HG03575 (cell line): ENCODE measurements at regions not wholly inside any gene's neighbourhood (a gene's known extent, or its start where the extent isn't known, plus 50 kb on each side); places are given as distances from the start of the nearest gene placed in this dataset.

Experiments used
- ATAC-seq: cut with Tn5 transposase; IDR thresholded peaks from one replicate; pipeline ENCODE4 v1.9.1; 2021; ENCODE audit not compliant: unreplicated experiment, insufficient number of reproducible peaks, low FRiP score; ENCODE audit errors: extremely low read depth

DNA sequence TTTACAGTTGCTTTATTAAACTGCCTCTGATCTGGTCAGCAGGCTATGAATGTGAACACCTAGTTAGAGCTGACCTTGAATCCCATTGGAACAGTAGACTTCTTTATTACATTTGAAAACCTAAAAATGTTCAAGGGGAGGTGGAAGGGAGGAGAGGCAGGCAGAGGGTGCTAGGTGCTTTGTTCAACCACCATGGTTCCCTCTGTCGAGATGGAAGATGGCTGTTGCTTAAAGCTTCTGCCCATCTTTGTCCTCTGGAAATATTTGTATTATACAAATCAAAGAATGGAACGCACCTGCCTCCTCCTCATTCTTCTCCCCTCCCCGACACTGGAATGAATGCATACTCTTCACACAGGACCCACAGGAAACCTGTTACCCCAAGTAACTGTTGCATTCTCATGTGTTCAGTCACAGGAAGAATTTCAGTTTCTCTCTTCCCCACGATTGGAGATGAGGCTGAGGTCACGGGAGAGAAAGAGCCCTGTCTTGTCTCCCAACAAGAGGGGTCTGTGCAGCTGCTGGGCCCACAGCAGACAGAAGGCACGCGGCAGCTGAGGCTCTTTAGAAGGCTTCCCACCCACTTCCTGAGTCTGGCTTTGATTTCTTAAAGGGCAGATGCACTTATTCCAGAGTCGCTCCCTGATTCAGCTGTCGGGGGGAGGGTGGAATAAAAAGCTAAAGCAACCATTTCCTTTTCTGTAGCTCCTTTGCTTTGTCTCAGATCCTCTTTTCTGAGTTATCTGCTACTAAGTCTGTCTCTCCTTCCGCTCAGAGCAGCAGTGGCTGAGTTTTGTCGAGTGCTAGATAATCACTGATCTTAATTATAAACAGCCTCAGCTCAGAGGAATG lies 217.9 kb upstream of the BTG1 start:
- ATAC-seq = peak; percentile 58

DNA sequence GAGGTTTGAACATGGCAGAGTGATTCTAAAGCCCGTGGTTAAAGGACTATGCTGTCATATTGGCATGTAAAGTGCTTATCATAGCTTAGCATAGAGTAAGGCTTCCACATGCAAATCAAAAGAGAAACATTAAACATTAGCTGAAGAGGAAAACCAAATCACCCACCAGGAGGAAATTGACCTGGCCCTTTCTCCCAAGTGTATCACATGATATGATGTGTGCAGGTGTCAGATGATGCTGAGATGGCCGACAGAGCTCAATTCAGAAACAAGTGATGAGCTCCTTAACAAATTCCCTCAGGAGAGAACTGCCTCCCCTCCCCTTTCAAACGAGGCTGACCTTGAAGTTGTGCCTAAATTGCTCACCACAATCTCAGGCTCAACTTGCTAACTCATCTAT lies 217.1 kb upstream of the BTG1 start:
- peak; percentile 31 for ATAC-seq

DNA sequence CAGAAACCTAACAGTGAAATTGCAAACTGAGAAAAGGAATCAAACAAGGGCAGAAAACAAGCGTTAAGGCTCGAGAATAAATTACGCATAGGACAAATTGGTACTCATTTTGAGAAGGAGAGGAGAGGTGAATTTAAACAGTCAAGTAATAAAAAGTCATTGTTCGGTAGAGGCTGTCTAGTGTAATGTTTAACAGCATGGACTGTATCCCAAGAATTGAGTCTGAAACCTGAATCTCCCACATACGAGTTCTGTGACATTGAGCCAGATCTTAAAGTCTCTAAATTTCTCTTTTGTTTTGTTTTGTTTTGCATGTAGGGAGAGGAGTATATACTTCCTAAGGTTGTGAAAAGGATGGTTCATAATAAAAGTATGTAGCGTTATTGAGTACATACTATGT lies 216.5 kb upstream of the BTG1 start:
- ATAC-seq = no peak

DNA sequence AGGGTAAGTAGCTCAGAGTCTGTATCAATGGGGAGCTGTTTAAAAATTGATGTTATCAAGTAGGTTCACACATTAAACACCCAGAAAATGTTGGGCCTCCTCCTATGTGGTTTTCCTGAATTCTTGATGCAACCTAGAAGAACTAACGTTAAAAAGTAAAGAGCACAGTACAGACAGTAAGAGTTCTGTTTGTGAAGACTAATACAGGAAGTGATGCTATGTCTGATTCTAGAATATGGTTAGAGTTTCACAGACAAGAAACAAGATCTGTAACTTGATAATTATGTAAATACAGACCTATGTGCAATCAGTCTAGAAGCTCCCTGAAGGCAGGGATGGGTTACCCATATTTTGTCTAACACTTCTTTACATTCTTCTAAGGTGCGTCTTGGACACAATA lies 214.9 kb upstream of the BTG1 start:
- ATAC-seq = no peak

DNA sequence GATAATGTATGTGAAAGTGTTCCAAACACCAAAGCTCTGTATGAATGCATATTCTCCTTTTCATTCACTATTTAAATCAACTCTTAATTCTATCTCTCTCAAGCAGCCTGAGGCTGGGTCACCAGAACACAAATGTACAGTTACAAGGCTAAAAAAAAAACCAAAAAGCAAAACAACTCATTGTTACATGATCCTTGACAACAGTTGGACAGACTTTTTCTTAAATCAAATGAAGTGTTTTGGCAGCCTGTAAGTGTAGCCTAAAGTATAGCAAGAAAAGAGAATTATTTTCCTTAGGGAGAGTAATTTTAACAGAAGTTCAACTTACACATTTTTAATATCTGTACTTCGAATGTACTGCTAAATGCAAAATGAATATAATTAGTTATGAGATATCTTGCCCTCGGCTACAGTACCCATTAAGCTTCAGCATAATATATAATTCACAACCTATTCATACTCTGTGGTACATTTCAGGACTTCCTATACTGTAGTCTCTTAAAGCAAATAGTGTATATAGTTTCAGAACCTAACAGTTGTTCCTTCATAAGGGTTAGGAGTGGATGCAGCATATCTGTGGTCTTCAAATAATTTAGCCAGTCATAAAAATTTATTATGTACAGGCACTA lies 214.0 kb upstream of the BTG1 start:
- ATAC-seq = no peak

DNA sequence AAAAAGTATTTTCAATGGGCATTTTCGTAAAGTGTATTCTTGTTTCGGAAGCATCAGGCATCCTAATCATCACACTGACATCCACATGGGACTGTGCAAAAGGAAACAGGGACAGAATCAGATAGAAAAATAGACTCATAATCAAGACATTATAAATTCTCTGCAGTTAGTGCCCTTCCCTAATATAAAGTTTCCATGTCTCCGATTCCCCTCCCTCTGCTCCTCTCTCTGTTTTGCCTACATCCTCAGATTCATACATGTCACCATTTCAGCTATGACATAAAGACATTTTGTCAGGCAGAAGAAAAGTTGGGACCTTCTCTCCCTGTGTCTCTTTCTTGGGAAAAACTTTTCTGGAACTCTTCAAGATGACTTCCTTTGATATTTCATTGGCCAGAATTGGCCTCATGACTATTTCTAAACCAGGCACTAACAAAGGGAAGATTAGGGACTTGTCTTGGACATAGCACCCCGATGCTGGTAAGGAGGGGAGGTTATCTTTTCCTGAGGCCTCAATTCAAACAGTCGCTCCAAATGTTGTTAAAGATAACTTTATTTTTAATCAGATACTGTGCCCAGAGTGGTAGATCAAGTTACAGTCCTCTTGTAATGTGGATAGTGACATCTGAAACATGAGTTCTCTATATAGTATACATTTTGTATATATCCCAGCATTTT lies 212.1 kb upstream of the BTG1 start:
- no peak for ATAC-seq

DNA sequence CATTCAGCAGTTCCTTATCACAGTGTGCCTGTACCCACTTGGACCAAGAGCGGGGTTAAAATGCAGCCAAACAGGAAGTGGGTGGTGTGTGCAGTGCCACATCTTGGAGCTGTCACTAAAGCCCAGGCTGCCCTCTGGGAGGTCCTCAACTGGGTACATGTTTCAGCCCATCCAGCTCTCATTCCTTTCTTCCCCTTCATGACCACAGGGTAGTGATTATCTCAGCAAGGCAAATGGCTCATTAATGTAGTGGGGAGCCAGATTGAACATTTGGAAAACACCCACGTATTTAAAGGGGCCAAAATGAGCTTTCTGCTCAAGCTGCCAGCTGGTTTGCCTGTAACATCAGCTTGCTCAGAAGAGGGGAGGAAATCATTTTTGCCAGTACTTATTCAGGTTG lies 210.8 kb upstream of the BTG1 start:
- ATAC-seq = no peak

DNA sequence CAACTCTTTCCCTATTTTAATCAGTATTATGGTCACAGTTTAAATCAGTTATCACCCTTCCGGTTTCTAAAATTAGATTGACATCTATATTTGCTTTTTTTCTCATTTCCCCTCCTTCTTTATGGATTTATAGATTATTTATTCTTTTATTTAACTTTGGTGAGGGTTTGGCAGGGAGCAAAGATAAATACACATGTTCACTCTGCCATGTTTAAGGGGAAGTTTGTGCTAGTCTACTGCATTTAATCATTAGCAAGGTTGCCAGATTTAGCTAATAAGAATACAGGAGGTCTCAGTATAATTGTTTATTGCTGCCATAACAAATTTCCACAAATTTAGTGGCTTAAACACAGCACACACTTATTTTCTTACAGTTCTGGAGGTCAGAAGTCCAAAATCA lies 204.0 kb upstream of the BTG1 start:
- no peak for ATAC-seq

DNA sequence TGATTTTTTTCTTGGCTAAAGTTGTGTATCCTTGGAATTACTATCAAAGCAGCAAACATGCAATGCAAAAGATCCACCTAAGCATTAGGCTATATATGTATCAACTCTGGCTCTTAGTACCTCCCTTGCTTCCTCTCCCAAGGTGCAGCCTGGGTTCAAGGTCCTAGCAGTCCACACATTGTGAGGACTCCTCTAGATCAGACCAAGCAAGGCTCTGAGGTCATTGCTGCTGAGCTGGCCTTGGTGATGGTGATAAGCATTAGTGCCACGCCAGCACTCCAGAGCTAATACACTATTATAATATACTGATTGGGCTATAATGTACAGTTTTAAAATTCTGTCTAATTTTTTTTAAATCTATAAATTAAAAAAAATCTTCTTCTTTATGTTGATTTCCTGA lies 196.9 kb upstream of the BTG1 start:
- no peak for ATAC-seq

DNA sequence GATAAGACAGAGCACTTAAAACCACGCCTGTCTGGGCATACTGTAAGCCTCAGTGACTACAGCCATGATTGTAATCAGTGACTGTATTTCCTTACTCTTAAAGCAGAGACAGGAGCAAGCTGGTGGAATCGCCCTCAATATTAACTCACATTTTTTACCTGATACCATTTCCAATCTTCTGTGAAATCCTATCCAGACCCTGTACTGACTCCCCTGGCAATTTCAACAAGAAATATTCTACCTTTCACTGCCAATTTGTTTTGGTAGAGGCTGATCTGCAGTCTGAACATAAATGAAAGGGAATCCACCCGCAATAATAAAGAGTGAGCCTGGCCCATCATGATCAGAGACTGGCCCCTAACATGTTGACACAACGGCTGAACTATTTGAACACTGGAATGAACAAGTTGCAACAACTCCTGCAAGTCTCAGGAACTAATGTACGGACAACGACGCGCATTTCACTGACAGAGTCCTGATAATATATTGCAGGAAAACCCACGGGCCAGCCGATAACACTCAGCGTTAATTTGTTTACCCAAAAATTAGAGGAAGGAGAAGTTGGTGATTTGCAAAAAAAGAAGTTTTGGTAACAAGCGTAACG lies 195.5 kb upstream of the BTG1 start:
- ATAC-seq = no peak

DNA sequence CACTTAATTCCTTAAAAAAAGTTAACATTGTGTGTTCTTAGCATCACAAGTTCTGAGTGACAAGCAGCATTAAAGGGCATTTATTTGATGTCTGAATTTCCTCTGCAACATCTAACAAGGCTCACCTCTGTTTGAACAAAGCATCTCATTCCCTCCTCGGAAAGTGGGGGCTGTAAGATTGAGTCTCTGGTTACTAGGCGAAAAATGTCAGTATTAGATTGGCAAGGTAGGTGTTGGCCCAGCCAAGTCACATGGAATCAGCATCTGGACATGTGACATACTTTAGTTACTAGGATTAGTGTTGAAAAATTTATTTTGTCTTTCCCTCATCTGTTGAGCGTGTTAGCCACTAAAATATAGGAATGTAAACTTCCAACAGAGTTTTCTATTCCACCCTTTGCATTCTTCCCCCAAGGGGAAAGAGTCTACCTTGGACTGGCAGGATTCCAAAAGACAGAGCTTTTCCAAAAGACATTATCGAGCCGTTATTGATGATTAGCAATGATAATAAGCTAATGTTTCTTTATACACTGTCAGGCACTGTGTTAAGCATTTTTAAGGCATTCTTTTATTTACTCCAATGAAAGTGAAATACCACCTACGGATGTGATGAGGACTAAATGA lies 194.9 kb upstream of the BTG1 start:
- no peak for ATAC-seq

DNA sequence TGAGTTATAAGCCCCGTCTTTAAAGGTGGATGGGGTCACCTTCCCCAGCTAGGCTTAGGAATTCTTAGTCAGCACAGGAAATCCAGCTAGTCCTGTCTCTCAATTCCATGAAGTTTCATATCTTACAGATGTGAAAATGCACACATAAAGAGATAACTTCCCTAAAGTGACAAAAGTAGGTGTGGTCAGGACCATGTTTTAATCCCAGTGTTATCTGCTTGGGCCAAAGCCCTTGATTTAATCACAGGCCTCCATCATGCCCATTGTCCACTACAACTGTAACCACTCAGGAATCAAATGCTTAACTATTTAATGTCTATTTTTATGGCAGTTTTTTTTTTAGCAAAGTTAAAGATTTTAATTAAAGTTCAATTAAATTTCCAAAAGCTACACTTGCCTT lies 194.4 kb upstream of the BTG1 start:
- no peak for ATAC-seq

DNA sequence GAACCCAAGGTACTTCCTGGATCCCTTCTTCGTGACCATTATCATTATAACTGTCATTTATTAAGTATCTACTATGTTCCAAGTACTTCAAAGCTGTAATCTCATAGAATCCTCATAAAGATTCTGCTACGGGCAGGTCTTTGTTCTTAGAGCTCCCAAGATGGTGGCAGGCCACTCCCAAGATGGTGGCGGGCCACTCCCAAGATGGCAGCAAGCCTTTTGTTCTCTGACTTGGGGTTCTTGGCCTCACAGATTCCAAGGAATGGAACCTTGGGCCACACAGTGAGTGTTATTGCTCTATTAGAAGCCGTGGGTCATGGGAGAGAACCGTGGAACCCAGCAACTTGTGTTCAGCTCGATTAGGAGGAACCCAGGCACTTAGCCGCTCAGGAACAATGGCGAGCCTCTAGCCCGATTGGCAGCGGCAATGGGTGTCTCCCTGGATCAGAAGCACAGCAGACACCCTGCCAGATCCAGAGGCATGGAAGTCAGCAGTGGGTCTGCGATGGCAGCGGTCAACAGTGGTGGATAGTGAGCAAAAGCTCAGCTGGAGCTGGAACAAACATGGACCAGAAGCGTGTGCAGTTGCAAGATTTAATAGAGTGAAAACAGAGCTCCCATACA lies 193.7 kb upstream of the BTG1 start:
- no peak for ATAC-seq

DNA sequence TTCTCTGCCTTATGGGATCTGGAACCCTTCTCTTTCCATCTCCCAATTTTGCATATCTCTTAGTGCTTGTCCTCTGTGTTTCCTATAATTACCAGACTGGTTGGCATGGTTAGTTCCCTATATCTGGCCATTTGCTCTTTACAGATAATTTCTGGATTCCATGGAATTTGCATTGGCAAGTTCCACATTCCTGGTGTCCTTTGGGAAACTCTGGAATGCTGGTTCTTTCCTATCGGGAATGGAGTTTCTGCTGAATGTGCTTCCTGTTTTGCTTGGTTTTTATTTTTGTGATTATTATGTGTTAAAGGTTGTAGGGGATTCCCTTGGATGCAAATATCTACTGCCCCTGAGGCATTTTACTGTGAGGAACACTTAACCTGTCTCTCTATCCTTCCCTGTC lies 193.0 kb upstream of the BTG1 start:
- no peak for ATAC-seq

DNA sequence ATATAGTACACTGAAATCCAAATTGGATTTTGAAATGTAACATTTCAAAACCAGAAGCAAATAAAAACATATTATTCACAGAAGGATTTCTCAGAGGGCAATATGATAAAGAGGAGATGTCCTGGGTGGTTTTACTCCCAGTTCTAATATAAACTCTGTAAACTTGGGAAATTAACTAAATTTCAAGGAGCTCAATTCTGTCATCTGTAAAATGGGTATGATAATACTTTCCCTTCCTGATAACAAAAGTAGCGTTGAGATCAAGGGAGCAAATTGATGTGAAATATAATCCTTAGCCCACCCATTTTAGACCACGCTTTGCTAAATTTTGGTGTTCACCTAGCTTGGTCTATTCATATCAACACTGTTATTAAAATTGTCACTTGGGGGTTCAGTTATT lies 192.5 kb upstream of the BTG1 start:
- no peak for ATAC-seq

DNA sequence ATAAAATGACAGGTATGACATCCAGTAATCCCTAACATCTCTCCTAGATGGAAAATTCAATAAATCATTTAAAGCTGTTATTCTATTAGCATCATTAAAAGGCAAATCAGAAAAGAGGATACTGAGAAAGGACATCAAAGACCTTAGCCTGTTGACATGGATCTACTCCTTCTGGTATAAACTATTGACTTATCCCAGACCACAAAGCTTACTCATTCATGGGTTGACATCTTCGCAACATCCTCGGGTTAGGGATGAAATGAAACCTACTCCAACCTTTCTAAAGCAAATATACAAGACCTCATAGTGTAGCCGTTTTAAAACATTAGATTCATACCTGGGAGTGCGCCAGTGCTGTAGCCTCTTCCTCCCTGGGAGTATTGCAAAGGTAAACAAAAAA lies 191.5 kb upstream of the BTG1 start:
- no peak for ATAC-seq

DNA sequence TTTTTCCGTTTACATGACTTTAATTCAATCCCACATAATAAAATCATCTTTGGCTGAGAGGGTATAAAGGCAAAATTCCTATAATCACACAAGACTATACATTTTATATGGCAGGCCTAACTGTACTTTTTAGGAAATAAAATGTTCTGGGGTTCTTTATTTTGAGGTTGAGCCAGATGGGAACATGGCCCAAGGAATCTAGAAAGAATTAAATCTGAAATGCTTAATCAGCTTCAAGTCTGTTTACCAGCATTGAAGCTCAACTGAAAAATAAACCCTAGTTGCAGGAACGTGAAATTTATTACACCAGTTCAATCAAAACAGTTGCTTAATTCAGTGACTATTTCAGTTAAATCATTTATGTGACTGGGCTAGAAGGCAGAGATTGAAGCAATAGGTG lies 191.0 kb upstream of the BTG1 start:
- ATAC-seq = no peak

DNA sequence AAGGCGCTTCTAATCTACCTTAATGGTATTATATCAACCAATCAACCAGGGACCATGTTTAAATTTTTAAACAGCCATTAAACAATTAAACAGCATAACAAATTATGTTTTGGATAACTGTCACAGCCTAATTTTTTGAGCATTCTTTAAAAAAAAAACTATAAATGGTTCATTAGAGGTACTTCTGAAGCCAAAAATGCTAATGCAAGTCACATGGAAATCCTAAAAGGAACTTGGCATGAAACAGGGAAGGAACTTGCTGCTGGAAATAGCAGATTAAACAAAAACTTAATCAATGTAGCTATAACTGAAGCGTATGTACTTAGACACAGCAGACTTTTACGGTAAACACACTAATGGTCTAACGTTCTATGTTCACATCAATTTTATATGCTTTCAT lies 190.2 kb upstream of the BTG1 start:
- no peak for ATAC-seq

DNA sequence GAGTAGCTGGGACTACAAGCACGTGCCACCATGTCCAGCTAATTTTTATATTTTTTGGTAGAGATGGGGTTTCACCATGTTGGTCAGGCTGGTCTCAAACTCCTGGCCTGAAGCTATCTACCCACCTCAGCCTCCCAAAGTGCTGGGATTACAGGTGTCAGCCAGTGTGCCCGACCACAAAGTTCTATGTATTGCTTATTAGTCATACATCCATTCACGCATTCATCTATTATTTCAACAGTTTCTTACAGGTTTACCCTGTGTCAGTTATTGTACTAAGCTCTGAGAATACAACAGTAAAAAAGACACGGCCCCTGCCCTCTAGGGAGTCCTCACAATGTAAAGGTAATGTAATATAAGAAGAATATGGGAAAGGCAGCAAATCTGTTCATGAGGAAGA lies 188.9 kb upstream of the BTG1 start:
- ATAC-seq = no peak
